Fibroblast of lung (primary cell): ENCODE measurements at regions not wholly inside any gene's neighbourhood (a gene's known extent, or its start where the extent isn't known, plus 50 kb on each side); places are given as distances from the start of the nearest gene placed in this dataset.

Experiments
- EZH2 ChIP-seq: IDR thresholded peaks from 2 replicates; pipeline ENCODE4 v1.5.1; 2012; ENCODE audit warnings: low read length, control low read depth, mild to moderate bottlenecking; ENCODE audit errors: missing control alignments
- TF ChIP-seq, protein P1 (sequence below), 2 donors: IDR thresholded peaks in 1 of 2; conservative IDR thresholded peaks in 1 of 2; 1 replicate in 1 of 2; 2 replicates in 1 of 2; pipeline ENCODE4 v1.5.1; 2011 to 2012; ENCODE audit warnings: low read length in 2 of 2, control low read depth in 1 of 2, inconsistent platforms in 1 of 2, low read depth in 1 of 2, mild to moderate bottlenecking in 1 of 2

GRCh38 chr1:215290018-215290417, 207.5 kb downstream of the KCNK2 start:
- TF ChIP-seq, protein P1, sequence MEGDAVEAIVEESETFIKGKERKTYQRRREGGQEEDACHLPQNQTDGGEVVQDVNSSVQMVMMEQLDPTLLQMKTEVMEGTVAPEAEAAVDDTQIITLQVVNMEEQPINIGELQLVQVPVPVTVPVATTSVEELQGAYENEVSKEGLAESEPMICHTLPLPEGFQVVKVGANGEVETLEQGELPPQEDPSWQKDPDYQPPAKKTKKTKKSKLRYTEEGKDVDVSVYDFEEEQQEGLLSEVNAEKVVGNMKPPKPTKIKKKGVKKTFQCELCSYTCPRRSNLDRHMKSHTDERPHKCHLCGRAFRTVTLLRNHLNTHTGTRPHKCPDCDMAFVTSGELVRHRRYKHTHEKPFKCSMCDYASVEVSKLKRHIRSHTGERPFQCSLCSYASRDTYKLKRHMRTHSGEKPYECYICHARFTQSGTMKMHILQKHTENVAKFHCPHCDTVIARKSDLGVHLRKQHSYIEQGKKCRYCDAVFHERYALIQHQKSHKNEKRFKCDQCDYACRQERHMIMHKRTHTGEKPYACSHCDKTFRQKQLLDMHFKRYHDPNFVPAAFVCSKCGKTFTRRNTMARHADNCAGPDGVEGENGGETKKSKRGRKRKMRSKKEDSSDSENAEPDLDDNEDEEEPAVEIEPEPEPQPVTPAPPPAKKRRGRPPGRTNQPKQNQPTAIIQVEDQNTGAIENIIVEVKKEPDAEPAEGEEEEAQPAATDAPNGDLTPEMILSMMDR (conservative IDR thresholded peaks at IDR 0.05 in 1 of 2, IDR thresholded peaks at IDR 0.05 in 1 of 2; ENCODE audit: low read depth in 1 of 2, low read length in 2 of 2), result no peak
- TF ChIP-seq EZH2, result no peak
